HEK293T (cell line): ENCODE measurements at regions not wholly inside any gene's neighbourhood (a gene's known extent, or its start where the extent isn't known, plus 50 kb on each side); places are given as distances from the start of the nearest gene placed in this dataset.

Source experiments
- ARNT ChIP-seq: fragments of 450-650 bp; IDR thresholded peaks from 2 replicates; pipeline ENCODE4 v1.6.1; 2017; ENCODE audit warnings: mild to moderate bottlenecking
- ELF4 ChIP-seq: fragments of 450-650 bp; IDR thresholded peaks from 2 replicates; pipeline ENCODE4 v1.6.1; 2017; ENCODE audit warnings: antibody characterized with exemption
- FOXM1 ChIP-seq: fragments of 450-650 bp; IDR thresholded peaks from 2 replicates; pipeline ENCODE4 v1.6.1; 2017; ENCODE audit warnings: mild to moderate bottlenecking, borderline replicate concordance
- SP1 ChIP-seq: fragments of 450-650 bp; IDR thresholded peaks from 2 replicates; pipeline ENCODE4 v1.6.1; 2017
- SUZ12 ChIP-seq: fragments of 450-650 bp; IDR thresholded peaks from 2 replicates; pipeline ENCODE4 v1.6.1; 2016; ENCODE audit warnings: mild to moderate bottlenecking
- ZNF384 ChIP-seq: fragments of 450-650 bp; IDR thresholded peaks from 2 replicates; pipeline ENCODE4 v1.6.1; 2016

DNA sequence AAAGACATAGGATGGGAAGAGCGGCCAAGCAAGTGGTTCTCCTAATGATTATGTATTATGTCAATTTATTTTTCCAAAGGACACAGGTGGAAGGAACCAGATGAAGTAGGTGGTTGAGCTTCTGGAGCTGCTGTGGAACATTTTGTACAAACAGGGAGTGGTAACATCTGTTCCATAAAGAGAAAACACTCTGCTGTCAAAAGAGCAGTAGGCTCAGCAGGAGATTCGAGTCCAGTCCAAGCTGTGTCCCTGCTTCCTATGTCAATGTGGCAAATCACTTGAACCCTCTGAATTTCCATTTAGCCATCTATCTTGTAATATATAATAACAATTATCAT is 448.0 kb upstream of the ANKRD30A start:
- no peak for TF ChIP-seq ZNF384
- TF ChIP-seq ELF4, result no peak
- TF ChIP-seq FOXM1, result no peak
- no peak for TF ChIP-seq SP1
- TF ChIP-seq ARNT, result no peak
- no peak for TF ChIP-seq SUZ12
